Adrenal gland (tissue), 9 donors: ENCODE measurements at regions not wholly inside any gene's neighbourhood (a gene's known extent, or its start where the extent isn't known, plus 50 kb on each side); places are given as distances from the start of the nearest gene placed in this dataset.

ENCODE experiments used
- DNase-seq, 7 donors: peaks; one replicate each; pipeline ENCODE4 v3.0.0-alpha.2; 2019 to 2020
- H3K27ac ChIP-seq, 5 donors: fragments of 200-600 bp; sonication (generic) in 4 of 5; 1 replicate in 3 of 5; 2 replicates in 2 of 5; pipeline versions ENCODE4 v1.5.1 to v1.8.0; 2016 to 2020; ENCODE audit warnings: mild to moderate bottlenecking in 1 of 5
- H3K27me3 ChIP-seq: fragments of 200-600 bp; 2 replicates; pipeline ENCODE4 v1.8.0; 2021
- H3K36me3 ChIP-seq, 2 donors: fragments of 200-600 bp; replicated peaks in 1 of 2; 1 replicate in 1 of 2; 2 replicates in 1 of 2; pipeline versions ENCODE4 v1.5.1 to v1.8.0; 2018 to 2022
- H3K4me1 ChIP-seq, 2 donors: fragments of 200-600 bp; replicated peaks in 1 of 2; 1 replicate in 1 of 2; 2 replicates in 1 of 2; pipeline versions ENCODE4 v1.5.1 to v1.8.0; 2018 to 2021
- H3K4me3 ChIP-seq, 4 donors: fragments of 200-600 bp; sonication (generic) in 3 of 4; one replicate each; pipeline ENCODE4 v1.5.1; 2016 to 2018
- H3K9me3 ChIP-seq, 3 donors: fragments of 200-600 bp; sonication (generic) in 1 of 3; replicated peaks in 1 of 3; 1 replicate in 2 of 3; 2 replicates in 1 of 3; pipeline versions ENCODE4 v1.5.1 to v1.8.0; 2016 to 2021
- CTCF ChIP-seq, 6 experiments: fragments of 450-650 bp in 4 of 6; fragments of 200-600 bp in 2 of 6; sonication (generic) in 1 of 6; IDR thresholded peaks; 1 replicate in 5 of 6; 2 replicates in 1 of 6; pipeline versions ENCODE4 v1.5.1 to v1.8.0; 2016 to 2021; ENCODE audit warnings: antibody characterized with exemption in 6 of 6, mild to moderate bottlenecking in 2 of 6, moderate library complexity in 1 of 6
- POLR2A ChIP-seq, 2 donors: fragments of 450-650 bp; IDR thresholded peaks; one replicate each; pipeline ENCODE4 v1.6.1; 2017; ENCODE audit warnings: antibody characterized with exemption in 2 of 2, mild to moderate bottlenecking in 2 of 2, moderate library complexity in 1 of 2
- WGBS, 4 donors: extraction: QIAGEN DNeasy Blood & Tissue Kit in 2 of 4; methylation state at CpG; one replicate each; pipeline versions ENCODE4 v1.1.5 to v1.1.7; 2013 to 2017; 5-methylcytosine and 5-hydroxymethylcytosine counted together
- intact Hi-C, 2 donors: fragments of 100-400 bp; cut with DNase I; formaldehyde crosslinking; loops; one replicate each; pipeline versions ENCODE4 v1.14.1 to v1.15.0; 2022 to 2023
- donor health status: healthy with polysubstance abuse.
- donor health status: Bipolar disorder and iron deficiency.
- donor health status: DM: yes; HTN: yes; CAD: no.
- donor health status: DM: no; HTN: no; CAD: no.
- donor health status: DM: no; HTN: no; CAD: no.

GRCh38 chr1:99084562-99084961 lies 79.9 kb upstream of the PLPPR5 start:
- TF ChIP-seq POLR2A (IDR thresholded peaks at IDR 0.05), result no peak
- no peak for TF ChIP-seq CTCF (IDR thresholded peaks at IDR 0.05)
- Histone ChIP-seq H3K9me3 (no peaks in the 10 kb centered on the region), H3K4me1 (no peaks in the 10 kb centered on the region), H3K27me3 (no peaks in the 10 kb centered on the region), H3K4me3 (no peak overlapping the region), H3K27ac (no peak overlapping the region), H3K36me3 (no peaks in the 10 kb centered on the region)
- intact Hi-C loops, result no loop called here
- no peak for DNase-seq
- 74 to 83% (median 79%) methylated on average over 1 of the region's 1 CpG for WGBS, 4 donors

- no peak for TF ChIP-seq CTCF (IDR thresholded peaks at IDR 0.05)
- TF ChIP-seq POLR2A (IDR thresholded peaks at IDR 0.05), result no peak
- no peak for DNase-seq
- Histone ChIP-seq H3K27ac (no peak overlapping the region), H3K4me3 (no peak overlapping the region), H3K9me3 (no peaks in the 10 kb centered on the region), H3K4me1 (no peaks in the 10 kb centered on the region), H3K27me3 (no peaks in the 10 kb centered on the region), H3K36me3 (no peaks in the 10 kb centered on the region)
- 46 to 54% (median 49%) methylated on average over 1 of the region's 1 CpG for WGBS, 4 donors
- intact Hi-C loops, result no loop called here
Observed at GRCh38 chr1:99086057-99086456, 81.4 kb upstream of the PLPPR5 start.

GRCh38 chr1:99098589-99098988 lies 93.9 kb upstream of the PLPPR5 start:
- TF ChIP-seq POLR2A (IDR thresholded peaks at IDR 0.05) (no peak), CTCF (IDR thresholded peaks at IDR 0.05) (no peak)
- 82 to 85% (median 83%) methylated on average over 1 of the region's 1 CpG for WGBS, 4 donors
- H3K36me3 ChIP-seq, result no peaks in the 10 kb centered on the region
- no peak overlapping the region for H3K4me3 ChIP-seq
- intact Hi-C loops, result no loop called here
- no peak for DNase-seq
- no peaks in the 10 kb centered on the region for H3K9me3 ChIP-seq
- no peaks in the 10 kb centered on the region for H3K4me1 ChIP-seq
- H3K27me3 ChIP-seq, result no peaks in the 10 kb centered on the region
- no peak overlapping the region for H3K27ac ChIP-seq

GRCh38 chr1:99106274-99106673 lies 101.6 kb upstream of the PLPPR5 start:
- 67 to 87% (median 85%) methylated on average over 1 of the region's 1 CpG for WGBS, 4 donors
- Histone ChIP-seq H3K27me3 (no peaks in the 10 kb centered on the region), H3K4me1 (no peaks in the 10 kb centered on the region), H3K27ac (no peak overlapping the region), H3K36me3 (no peaks in the 10 kb centered on the region), H3K9me3 (no peaks in the 10 kb centered on the region), H3K4me3 (no peak overlapping the region)
- TF ChIP-seq POLR2A (IDR thresholded peaks at IDR 0.05) (no peak), CTCF (IDR thresholded peaks at IDR 0.05) (no peak)
- intact Hi-C loops, result no loop called here
- DNase-seq, result no peak
